ENCODE measurements at regions not wholly inside any gene's neighbourhood (a gene's known extent, or its start where the extent isn't known, plus 50 kb on each side); places are given as distances from the start of the nearest gene placed in this dataset.

GRCh38 chr18:66769375-66769774 is 165.5 kb upstream of the CDH19 start:
- Histone ChIP-seq H2BK5ac (ENCODE audit: insufficient read length, low read length) (no peak overlapping the region), H2BK12ac (ENCODE audit: insufficient read length, low read depth, low read length) (no peak overlapping the region), H3K18ac (ENCODE audit: insufficient read length, low read depth, low read length) (no peak overlapping the region), H3K9ac (ENCODE audit: extremely low read depth, insufficient read length, low read length) (no peak overlapping the region), H3K4me1 (ENCODE audit: insufficient read depth, low read length) (no peaks in the 10 kb centered on the region), H3K23me2 (ENCODE audit: insufficient read length, low read depth, low read length, poor library complexity, severe bottlenecking) (no peaks in the 10 kb centered on the region), H3K23ac (ENCODE audit: insufficient read length, low read depth, low read length) (no peak overlapping the region), H3T11ph (ENCODE audit: low read length) (no peak overlapping the region), H2AFZ (ENCODE audit: low read length) (no peak overlapping the region), H4K8ac (replicated peaks; ENCODE audit: insufficient read length, low read depth, low read length) (no peak overlapping the region), H3K27ac (ENCODE audit: insufficient read length, low read depth, low read length) (no peak overlapping the region), H3K9me3 (ENCODE audit: control insufficient read depth, low read depth, low read length) (no peaks in the 10 kb centered on the region), H2BK15ac (ENCODE audit: low read depth, low read length) (no peak overlapping the region), H3K27me3 (ENCODE audit: insufficient read depth, low read length) (no peaks in the 10 kb centered on the region), H4K91ac (ENCODE audit: insufficient read length, low read depth, low read length) (no peak overlapping the region), H4K20me1 (ENCODE audit: control insufficient read depth, insufficient read depth, insufficient read length) (no peaks in the 10 kb centered on the region), H3K79me2 (ENCODE audit: insufficient read depth, low read length) (no peaks in the 10 kb centered on the region), H3K14ac (ENCODE audit: insufficient read depth, low read length) (no peak overlapping the region), H2BK20ac (ENCODE audit: low read depth, low read length, poor library complexity, severe bottlenecking) (no peak overlapping the region), H3K79me1 (ENCODE audit: insufficient read depth, low read depth, low read length, poor library complexity, severe bottlenecking) (no peaks in the 10 kb centered on the region), H3K4me2 (ENCODE audit: insufficient read depth, insufficient read length, low read length) (no peak overlapping the region), H3K4ac (ENCODE audit: low read depth, low read length) (no peak overlapping the region), H2BK120ac (ENCODE audit: low read depth, low read length, poor library complexity, severe bottlenecking) (no peak overlapping the region), H2AK5ac (ENCODE audit: insufficient read length, low read length) (no peak overlapping the region), H4K5ac (ENCODE audit: insufficient read length, low read depth, low read length) (no peak overlapping the region), H3K56ac (ENCODE audit: insufficient read length, low read depth, low read length) (no peak overlapping the region)
- Mint-ChIP-seq H3K27me3 (ENCODE audit: low read depth) (no peaks in the 10 kb centered on the region), H3K4me1 (no peaks in the 10 kb centered on the region), H3K27ac (no peak overlapping the region), H3K36me3 (ENCODE audit: insufficient read depth in 1 of 3, low read depth in 3 of 3) (no peaks in the 10 kb centered on the region), H3K9me3 (no peaks in the 10 kb centered on the region), H3K4me3 (no peak overlapping the region)
- no peak for TF ChIP-seq CTCF (conservative IDR thresholded peaks at IDR 0.05)
- DNase-seq = no peak
- WGBS (ENCODE audit: extremely low coverage, insufficient read length, low lambda C conversion rate) = no CpG with 5 or more reads among the region's 4 CpGs
